Pancreas (tissue), 10 donors: ENCODE measurements at regions not wholly inside any gene's neighbourhood (a gene's known extent, or its start where the extent isn't known, plus 50 kb on each side); places are given as distances from the start of the nearest gene placed in this dataset.

ENCODE experiments used
- ATAC-seq, 4 donors: fragments of 200-7000 bp; cut with Tn5 transposase; one replicate each; pipeline versions ENCODE4 v1.8.0 to v1.9.1; 2020; ENCODE audit warnings: mild to moderate bottlenecking in 4 of 4, moderate library complexity in 4 of 4
- DNase-seq, 6 donors: peaks; one replicate each; pipeline ENCODE4 v3.0.0-alpha.2; 2020
- FAIRE-seq: peaks from 2 replicates; lab custom pipeline; 2012; peaks lifted over from hg19 to GRCh38; lab: Jason Lieb, UNC
- H3K27ac ChIP-seq, 4 donors: fragments of 200-600 bp; sonication (generic); 1 replicate in 3 of 4; 2 replicates in 1 of 4; pipeline versions ENCODE4 v1.5.0 to v1.8.0; 2020
- H3K27me3 ChIP-seq, 4 donors: fragments of 200-600 bp; one replicate each; pipeline ENCODE4 v1.8.0; 2021
- H3K36me3 ChIP-seq, 3 donors: fragments of 200-600 bp; sonication (generic) in 1 of 3; one replicate each; pipeline versions ENCODE4 v1.5.0 to v1.8.0; 2020 to 2021
- H3K4me1 ChIP-seq, 3 donors: fragments of 200-600 bp; one replicate each; pipeline ENCODE4 v1.8.0; 2021
- H3K4me3 ChIP-seq, 4 donors: fragments of 200-600 bp; sonication (generic) in 2 of 4; one replicate each; pipeline versions ENCODE4 v1.5.0 to v1.8.0; 2020 to 2021
- H3K9me3 ChIP-seq, 4 donors: fragments of 200-600 bp; one replicate each; pipeline ENCODE4 v1.8.0; 2021
- WGBS, 2 donors: extraction: QIAGEN DNeasy Blood & Tissue Kit; methylation state at CpG; one replicate each; pipeline ENCODE4 v1.1.7; 2013; 5-methylcytosine and 5-hydroxymethylcytosine counted together
- intact Hi-C, 3 donors: fragments of 100-400 bp; cut with DNase I; formaldehyde crosslinking; loops; one replicate each; pipeline versions ENCODE4 v1.11.1 to v1.14.2; 2022
- TF ChIP-seq, protein P1 (sequence below), 4 donors: fragments of 200-600 bp; sonication (generic) in 3 of 4; IDR thresholded peaks; one replicate each; pipeline versions ENCODE4 v1.5.0 to v1.8.0; 2021; ENCODE audit warnings: antibody characterized with exemption in 4 of 4
- donor health status: healthy with polysubstance abuse.
- donor health status: DM: no; HTN: no; CAD: no; lungs with moderate emphysema.
- donor health status: DM: no; HTN: no; CAD: no.
- donor health status: control.
- donor health status: control.
- donor health status: Bipolar disorder and iron deficiency.
- donor health status: DM: yes; HTN: yes; CAD: no.
- donor health status: DM: no; HTN: no; CAD: no.
- donor health status: DM: no; HTN: no; CAD: no.
- donor health status: DM: yes; HTN: yes; CAD: no.

DNA sequence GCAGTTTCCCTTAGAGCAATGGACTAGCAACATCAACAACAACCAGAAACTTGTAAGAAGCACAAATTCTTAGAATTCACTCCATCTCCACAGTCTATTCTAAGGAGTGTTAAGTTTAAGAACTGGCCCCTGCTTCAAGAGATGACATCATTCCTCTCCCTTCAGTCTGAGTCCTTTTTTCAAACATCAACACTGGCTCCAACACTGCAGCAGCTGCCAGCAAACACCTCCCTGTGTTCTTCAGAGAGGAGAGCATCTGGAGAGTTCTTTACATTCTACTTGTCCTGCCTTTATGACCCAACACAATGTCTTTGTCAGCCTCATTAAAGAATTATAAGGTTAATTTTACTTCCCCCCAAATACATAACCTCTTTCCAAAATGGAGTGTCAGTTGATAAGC lies 122.3 kb downstream of the HNMT start:
- FAIRE-seq (no peak), ATAC-seq (no peak), DNase-seq (no peak)
- no peaks in the 10 kb centered on the region for H3K36me3 ChIP-seq
- H3K27ac ChIP-seq: no peak overlapping the region
- peaks cover 0 to 5% (median 0%) of the 10 kb centered on the region in 3 donors for H3K4me1 ChIP-seq
- intact Hi-C loops: no loop called here
- TF ChIP-seq, protein P1, sequence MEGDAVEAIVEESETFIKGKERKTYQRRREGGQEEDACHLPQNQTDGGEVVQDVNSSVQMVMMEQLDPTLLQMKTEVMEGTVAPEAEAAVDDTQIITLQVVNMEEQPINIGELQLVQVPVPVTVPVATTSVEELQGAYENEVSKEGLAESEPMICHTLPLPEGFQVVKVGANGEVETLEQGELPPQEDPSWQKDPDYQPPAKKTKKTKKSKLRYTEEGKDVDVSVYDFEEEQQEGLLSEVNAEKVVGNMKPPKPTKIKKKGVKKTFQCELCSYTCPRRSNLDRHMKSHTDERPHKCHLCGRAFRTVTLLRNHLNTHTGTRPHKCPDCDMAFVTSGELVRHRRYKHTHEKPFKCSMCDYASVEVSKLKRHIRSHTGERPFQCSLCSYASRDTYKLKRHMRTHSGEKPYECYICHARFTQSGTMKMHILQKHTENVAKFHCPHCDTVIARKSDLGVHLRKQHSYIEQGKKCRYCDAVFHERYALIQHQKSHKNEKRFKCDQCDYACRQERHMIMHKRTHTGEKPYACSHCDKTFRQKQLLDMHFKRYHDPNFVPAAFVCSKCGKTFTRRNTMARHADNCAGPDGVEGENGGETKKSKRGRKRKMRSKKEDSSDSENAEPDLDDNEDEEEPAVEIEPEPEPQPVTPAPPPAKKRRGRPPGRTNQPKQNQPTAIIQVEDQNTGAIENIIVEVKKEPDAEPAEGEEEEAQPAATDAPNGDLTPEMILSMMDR (IDR thresholded peaks at IDR 0.05): no peak
- H3K27me3 ChIP-seq: no peaks in the 10 kb centered on the region
- no peaks in the 10 kb centered on the region for H3K9me3 ChIP-seq
- no peak overlapping the region for H3K4me3 ChIP-seq

DNA sequence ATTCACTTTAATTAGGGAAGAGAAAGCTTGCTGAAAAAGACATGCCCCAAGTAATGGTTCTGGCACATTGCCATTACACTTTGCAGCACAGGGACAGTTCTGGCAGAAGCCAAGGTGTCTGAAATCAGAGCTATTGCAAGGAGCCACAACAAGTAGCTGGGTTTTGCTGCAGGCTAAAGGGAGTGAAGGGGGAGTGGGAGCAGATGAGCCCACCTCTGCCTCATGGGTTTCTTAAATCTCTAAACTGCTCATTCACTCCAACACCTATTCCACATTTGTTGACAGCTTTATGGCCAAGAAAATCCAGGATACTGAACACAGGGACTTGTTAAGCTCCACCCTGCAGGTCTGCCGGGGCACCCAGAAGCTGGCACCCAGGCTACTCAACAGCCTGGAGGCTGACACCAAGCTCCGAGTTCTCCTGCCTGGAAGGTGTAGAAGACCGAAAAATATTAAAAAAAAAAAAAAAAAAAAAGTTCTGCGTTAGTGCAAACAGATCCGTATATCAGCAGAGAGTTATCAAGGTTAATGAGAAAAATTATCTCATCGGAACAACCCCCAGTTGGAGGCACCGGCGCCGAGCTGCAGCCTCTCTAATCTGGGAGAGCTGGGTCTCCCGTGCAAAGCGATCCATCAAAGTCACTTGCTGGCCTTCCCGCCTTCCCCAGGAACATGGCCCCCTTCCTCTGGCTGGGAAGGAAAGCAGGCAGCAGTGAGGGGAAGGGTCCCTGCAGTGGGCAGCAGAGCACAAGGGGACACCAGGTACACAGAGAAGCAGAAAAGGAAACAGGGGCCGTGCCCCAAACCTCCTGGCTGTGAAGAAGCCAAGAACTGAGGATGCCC lies 123.7 kb downstream of the HNMT start:
- intact Hi-C loops: no loop called here
- Histone ChIP-seq H3K4me1 (no peaks in the 10 kb centered on the region), H3K27ac (no peak overlapping the region), H3K27me3 (no peaks in the 10 kb centered on the region), H3K9me3 (no peaks in the 10 kb centered on the region), H3K4me3 (no peak overlapping the region), H3K36me3 (no peaks in the 10 kb centered on the region)
- TF ChIP-seq, protein P1 (IDR thresholded peaks at IDR 0.05): no peak
- DNase-seq (peak in 4 of 6 donors; percentile 29 to 59 (median 38)), FAIRE-seq (no peak), ATAC-seq (peak; percentile 35 to 80 (median 63))
- WGBS, 2 donors: 18 to 25% methylated on average over 13 of the region's 13 CpGs

DNA sequence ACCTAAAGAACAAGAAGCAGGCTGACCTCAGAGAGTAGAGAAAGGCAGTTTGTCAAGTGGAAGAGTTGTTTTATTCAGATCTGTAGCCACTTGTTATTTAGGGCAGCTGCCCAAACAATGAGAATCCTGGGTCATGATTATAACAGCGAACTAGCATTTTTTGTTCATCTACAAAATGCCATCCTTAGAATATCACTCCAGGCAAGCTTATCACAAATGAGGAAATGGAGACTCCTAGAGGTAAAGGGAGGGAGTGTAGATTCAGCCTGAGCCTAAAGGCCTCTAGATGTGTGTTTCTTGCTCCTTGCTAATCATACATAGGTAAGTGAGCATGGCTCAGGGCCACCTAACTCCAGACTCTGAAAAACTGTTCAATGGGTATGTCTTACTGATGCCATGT lies 126.1 kb downstream of the HNMT start:
- peak; percentile 64 to 89 (median 88) for ATAC-seq
- H3K36me3 ChIP-seq: no peaks in the 10 kb centered on the region
- DNase-seq: peak in 1 of 6 donors; percentile 24
- H3K4me1 ChIP-seq: no peaks in the 10 kb centered on the region
- FAIRE-seq: no peak
- WGBS, 2 donors: 78 to 91% methylated on average over 1 of the region's 1 CpG
- TF ChIP-seq, protein P1 (IDR thresholded peaks at IDR 0.05): peak in 3 of 4 donors; percentile 27 to 48 (median 29)
- H3K4me3 ChIP-seq: no peak overlapping the region
- no peaks in the 10 kb centered on the region for H3K27me3 ChIP-seq
- no peak overlapping the region for H3K27ac ChIP-seq
- no peaks in the 10 kb centered on the region for H3K9me3 ChIP-seq
- intact Hi-C loops: loop anchor here in 1 of 3 donors (10.0 kb wide), 1 partner anchor 146 kb away; no protein-coding TSS in a partner anchor

DNA sequence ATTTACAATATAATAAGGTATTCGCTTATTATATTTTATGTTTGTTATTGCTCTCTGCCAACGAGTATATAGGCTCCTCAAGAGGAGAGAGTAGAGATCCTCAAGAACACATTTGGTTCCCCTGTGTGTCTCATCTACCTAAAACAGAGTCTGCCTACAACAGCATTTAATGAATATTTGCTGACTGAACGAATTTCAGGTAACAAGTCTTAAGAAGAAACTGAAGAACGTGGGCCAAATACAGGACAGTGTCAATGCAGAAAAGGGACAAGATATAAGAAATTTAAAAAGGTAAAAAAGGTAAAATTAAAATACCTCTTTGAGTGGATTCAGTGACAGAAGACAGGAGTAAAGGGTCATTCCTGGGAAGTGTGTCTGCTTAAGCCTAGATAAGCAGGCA lies 129.2 kb downstream of the HNMT start:
- Histone ChIP-seq H3K36me3 (no peaks in the 10 kb centered on the region), H3K27me3 (no peaks in the 10 kb centered on the region), H3K4me1 (no peaks in the 10 kb centered on the region), H3K27ac (no peak overlapping the region), H3K9me3 (no peaks in the 10 kb centered on the region), H3K4me3 (no peak overlapping the region)
- 77 to 84% methylated on average over 4 of the region's 4 CpGs for WGBS, 2 donors
- intact Hi-C loops: loop anchor here in 1 of 3 donors (10.0 kb wide), 1 partner anchor 149 kb away; no protein-coding TSS in a partner anchor
- FAIRE-seq (no peak), DNase-seq (no peak), ATAC-seq (no peak)
- TF ChIP-seq, protein P1 (IDR thresholded peaks at IDR 0.05): no peak

DNA sequence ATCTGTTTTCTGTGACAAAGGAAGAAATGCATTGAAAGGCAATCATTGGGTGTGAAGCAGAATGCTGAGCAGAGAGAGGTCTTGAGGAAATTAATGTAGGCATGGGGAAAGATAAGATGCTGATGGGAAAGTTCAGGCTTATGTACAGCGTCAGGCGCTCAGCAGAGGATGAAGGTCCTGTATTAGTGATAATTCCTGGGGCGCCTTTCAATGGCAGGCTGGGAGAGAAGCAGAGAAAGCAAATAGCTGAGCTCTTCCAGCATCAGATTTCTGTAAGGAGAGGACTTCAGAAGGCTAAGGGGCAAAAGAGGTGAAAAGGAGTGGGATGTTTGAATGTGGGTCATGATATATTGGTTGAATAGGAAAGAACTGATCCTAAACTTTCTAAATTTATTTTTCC lies 129.8 kb downstream of the HNMT start:
- ATAC-seq: no peak
- TF ChIP-seq, protein P1 (IDR thresholded peaks at IDR 0.05): no peak
- 88 to 98% methylated on average over 3 of the region's 3 CpGs for WGBS, 2 donors
- Histone ChIP-seq H3K4me3 (no peak overlapping the region), H3K27ac (no peak overlapping the region), H3K36me3 (no peaks in the 10 kb centered on the region), H3K4me1 (no peaks in the 10 kb centered on the region), H3K9me3 (no peaks in the 10 kb centered on the region), H3K27me3 (no peaks in the 10 kb centered on the region)
- intact Hi-C loops: loop anchor here in 1 of 3 donors (10.0 kb wide), 1 partner anchor 149 kb away; no protein-coding TSS in a partner anchor
- no peak for DNase-seq
- no peak for FAIRE-seq
